ENCODE measurements at regions not wholly inside any gene's neighbourhood (a gene's known extent, or its start where the extent isn't known, plus 50 kb on each side); places are given as distances from the start of the nearest gene placed in this dataset.
A peak's percentile ranks its signal among the peaks of the same experiment; 100 is the strongest.

DNA sequence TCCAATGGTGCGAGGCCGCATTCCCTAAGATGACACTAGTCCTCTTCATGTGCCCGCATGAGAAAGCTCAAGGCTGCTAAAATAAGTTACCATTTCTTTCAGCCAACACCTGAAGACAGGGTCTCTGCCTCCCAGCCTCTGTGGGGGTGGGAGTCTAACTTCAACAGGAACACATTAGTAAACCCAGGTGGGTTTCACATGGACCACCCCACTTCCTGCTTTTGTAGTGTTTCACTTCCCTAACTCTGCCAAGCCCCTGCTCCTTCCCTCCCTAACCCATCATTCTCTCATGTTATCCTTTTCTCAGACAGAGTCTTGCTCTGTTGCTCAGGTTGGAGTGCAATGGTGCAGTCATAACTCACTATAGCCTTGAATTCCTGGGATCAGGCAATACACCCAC is 783.6 kb downstream of the UQCRFS1 start (continued):
- no peak for TF ChIP-seq PRDM4 (tag by site-specific recombination; IDR thresholded peaks at IDR 0.05)
- TF ChIP-seq ZNF391 (tag by site-specific recombination; IDR thresholded peaks at IDR 0.05; ENCODE audit: borderline replicate concordance, low read depth), result no peak
- TF ChIP-seq ZNF157 (tag by site-specific recombination; IDR thresholded peaks at IDR 0.05), result no peak
- TF ChIP-seq, protein P1, sequence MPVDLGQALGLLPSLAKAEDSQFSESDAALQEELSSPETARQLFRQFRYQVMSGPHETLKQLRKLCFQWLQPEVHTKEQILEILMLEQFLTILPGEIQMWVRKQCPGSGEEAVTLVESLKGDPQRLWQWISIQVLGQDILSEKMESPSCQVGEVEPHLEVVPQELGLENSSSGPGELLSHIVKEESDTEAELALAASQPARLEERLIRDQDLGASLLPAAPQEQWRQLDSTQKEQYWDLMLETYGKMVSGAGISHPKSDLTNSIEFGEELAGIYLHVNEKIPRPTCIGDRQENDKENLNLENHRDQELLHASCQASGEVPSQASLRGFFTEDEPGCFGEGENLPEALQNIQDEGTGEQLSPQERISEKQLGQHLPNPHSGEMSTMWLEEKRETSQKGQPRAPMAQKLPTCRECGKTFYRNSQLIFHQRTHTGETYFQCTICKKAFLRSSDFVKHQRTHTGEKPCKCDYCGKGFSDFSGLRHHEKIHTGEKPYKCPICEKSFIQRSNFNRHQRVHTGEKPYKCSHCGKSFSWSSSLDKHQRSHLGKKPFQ (tag by site-specific recombination; IDR thresholded peaks at IDR 0.05), result no peak
- no peak for TF ChIP-seq SCRT1 (tag by site-specific recombination; IDR thresholded peaks at IDR 0.05; ENCODE audit: borderline replicate concordance)
- TF ChIP-seq, protein P2, sequence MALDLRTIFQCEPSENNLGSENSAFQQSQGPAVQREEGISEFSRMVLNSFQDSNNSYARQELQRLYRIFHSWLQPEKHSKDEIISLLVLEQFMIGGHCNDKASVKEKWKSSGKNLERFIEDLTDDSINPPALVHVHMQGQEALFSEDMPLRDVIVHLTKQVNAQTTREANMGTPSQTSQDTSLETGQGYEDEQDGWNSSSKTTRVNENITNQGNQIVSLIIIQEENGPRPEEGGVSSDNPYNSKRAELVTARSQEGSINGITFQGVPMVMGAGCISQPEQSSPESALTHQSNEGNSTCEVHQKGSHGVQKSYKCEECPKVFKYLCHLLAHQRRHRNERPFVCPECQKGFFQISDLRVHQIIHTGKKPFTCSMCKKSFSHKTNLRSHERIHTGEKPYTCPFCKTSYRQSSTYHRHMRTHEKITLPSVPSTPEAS (tag by site-specific recombination; IDR thresholded peaks at IDR 0.05), result no peak
- no peak for TF ChIP-seq ZNF2 (tag by site-specific recombination; IDR thresholded peaks at IDR 0.05)
- TF ChIP-seq EGR2 (tag by site-specific recombination; IDR thresholded peaks at IDR 0.05; ENCODE audit: low read depth), result no peak
- TF ChIP-seq ZNF202 (tag by site-specific recombination; IDR thresholded peaks at IDR 0.05; ENCODE audit: borderline replicate concordance), result no peak

- no peak overlapping the region for H3K4me3 ChIP-seq (ENCODE audit: low read depth, low read length)
- ChIA-PET POLR2A (no interaction called here), CTCF (no interaction called here)
- peaks cover 3% of the 10 kb centered on the region; the same call in 1 of the 2 replicates for H3K9me3 ChIP-seq (ENCODE audit: control insufficient read depth, insufficient read depth, low read depth, low read length)
- peak overlapping the region; percentile 11; the same call in 1 of the 2 replicates for H3K27ac ChIP-seq (ENCODE audit: extremely low read depth, low read depth, low read length)
- H3K36me3 ChIP-seq (ENCODE audit: control insufficient read depth in 2 of 2, insufficient read depth in 1 of 2, low read length in 2 of 2), result no peaks in the 10 kb centered on the region; a peak in 1 of 3 replicates
- H3K4me1 ChIP-seq (ENCODE audit: control insufficient read depth, insufficient read depth, low read length), result peaks cover 44% of the 10 kb centered on the region
- TF ChIP-seq SP7 (tag by site-specific recombination; IDR thresholded peaks at IDR 0.05), result peak; percentile 84
- TF ChIP-seq ZBTB44 (tag by site-specific recombination; IDR thresholded peaks at IDR 0.05), result no peak
- peak; percentile 69 for TF ChIP-seq FEZF1 (tag by site-specific recombination; IDR thresholded peaks at IDR 0.05)
- no peak; the same call in 1 of the 2 replicates for TF ChIP-seq ZNF184 (tag by site-specific recombination; IDR thresholded peaks at IDR 0.05)
- no peak for TF ChIP-seq GLIS2 (tag by site-specific recombination; IDR thresholded peaks at IDR 0.05)
- no peak for TF ChIP-seq BCL11A (tag by site-specific recombination; IDR thresholded peaks at IDR 0.05; ENCODE audit: low read depth)
- TF ChIP-seq ZSCAN30 (tag by site-specific recombination; IDR thresholded peaks at IDR 0.05), result peak; percentile 30; the same call in 1 of the 2 replicates
- TF ChIP-seq ZNF354C (tag by site-specific recombination; IDR thresholded peaks at IDR 0.05; ENCODE audit: borderline replicate concordance, low read depth), result no peak
- TF ChIP-seq ZNF639 (tag by site-specific recombination; IDR thresholded peaks at IDR 0.05), result 0 out of 2 replicates have a peak, but pooled peaks have one; percentile 40
- peak; percentile 72 for TF ChIP-seq ZNF843 (tag by site-specific recombination; IDR thresholded peaks at IDR 0.05)
- no peak for TF ChIP-seq PATZ1 (tag by site-specific recombination; IDR thresholded peaks at IDR 0.05)
- no peak for TF ChIP-seq ZNF10 (tag by site-specific recombination; IDR thresholded peaks at IDR 0.05)
- TF ChIP-seq, protein P3, sequence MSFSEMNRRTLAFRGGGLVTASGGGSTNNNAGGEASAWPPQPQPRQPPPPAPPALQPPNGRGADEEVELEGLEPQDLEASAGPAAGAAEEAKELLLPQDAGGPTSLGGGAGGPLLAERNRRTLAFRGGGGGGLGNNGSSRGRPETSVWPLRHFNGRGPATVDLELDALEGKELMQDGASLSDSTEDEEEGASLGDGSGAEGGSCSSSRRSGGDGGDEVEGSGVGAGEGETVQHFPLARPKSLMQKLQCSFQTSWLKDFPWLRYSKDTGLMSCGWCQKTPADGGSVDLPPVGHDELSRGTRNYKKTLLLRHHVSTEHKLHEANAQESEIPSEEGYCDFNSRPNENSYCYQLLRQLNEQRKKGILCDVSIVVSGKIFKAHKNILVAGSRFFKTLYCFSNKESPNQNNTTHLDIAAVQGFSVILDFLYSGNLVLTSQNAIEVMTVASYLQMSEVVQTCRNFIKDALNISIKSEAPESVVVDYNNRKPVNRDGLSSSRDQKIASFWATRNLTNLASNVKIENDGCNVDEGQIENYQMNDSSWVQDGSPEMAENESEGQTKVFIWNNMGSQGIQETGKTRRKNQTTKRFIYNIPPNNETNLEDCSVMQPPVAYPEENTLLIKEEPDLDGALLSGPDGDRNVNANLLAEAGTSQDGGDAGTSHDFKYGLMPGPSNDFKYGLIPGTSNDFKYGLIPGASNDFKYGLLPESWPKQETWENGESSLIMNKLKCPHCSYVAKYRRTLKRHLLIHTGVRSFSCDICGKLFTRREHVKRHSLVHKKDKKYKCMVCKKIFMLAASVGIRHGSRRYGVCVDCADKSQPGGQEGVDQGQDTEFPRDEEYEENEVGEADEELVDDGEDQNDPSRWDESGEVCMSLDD (tag by site-specific recombination; IDR thresholded peaks at IDR 0.05), result no peak
- TF ChIP-seq ZNF571 (tag by site-specific recombination; IDR thresholded peaks at IDR 0.05), result no peak
Measured at GRCh38 chr19:28428663-28429348, 784.1 kb downstream of the UQCRFS1 start.
